ENCODE measurements at regions not wholly inside any gene's neighbourhood (a gene's known extent, or its start where the extent isn't known, plus 50 kb on each side); places are given as distances from the start of the nearest gene placed in this dataset.

- no peak overlapping the region for H3K4me3 ChIP-seq
- no peaks in the 10 kb centered on the region for H3K4me1 ChIP-seq
- no peak overlapping the region for H3K27ac ChIP-seq
- no peak for DNase-seq (ENCODE audit: low read depth in 1 of 2, low spot score in 1 of 2)
- WGBS (ENCODE audit: missing lambda C conversion rate) = 28% methylated on average over 5 of the region's 5 CpGs
- TF ChIP-seq TP53 (CRISPR knock-in tag; IDR thresholded peaks at IDR 0.05) = no peak
- no peak for TF ChIP-seq ZFP36 (IDR thresholded peaks at IDR 0.05; ENCODE audit: borderline replicate concordance, partially characterized antibody)
- TF ChIP-seq ESRRA (IDR thresholded peaks at IDR 0.05; ENCODE audit: borderline replicate concordance, low read length) = no peak
- no peak for TF ChIP-seq HES2 (IDR thresholded peaks at IDR 0.05)
- TF ChIP-seq, protein P1, sequence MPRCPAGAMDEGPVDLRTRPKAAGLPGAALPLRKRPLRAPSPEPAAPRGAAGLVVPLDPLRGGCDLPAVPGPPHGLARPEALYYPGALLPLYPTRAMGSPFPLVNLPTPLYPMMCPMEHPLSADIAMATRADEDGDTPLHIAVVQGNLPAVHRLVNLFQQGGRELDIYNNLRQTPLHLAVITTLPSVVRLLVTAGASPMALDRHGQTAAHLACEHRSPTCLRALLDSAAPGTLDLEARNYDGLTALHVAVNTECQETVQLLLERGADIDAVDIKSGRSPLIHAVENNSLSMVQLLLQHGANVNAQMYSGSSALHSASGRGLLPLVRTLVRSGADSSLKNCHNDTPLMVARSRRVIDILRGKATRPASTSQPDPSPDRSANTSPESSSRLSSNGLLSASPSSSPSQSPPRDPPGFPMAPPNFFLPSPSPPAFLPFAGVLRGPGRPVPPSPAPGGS (IDR thresholded peaks at IDR 0.05) = no peak
- no peak for TF ChIP-seq RAD21 (conservative IDR thresholded peaks at IDR 0.05 in 1 of 2, IDR thresholded peaks at IDR 0.05 in 1 of 2)
- TF ChIP-seq, protein P2, sequence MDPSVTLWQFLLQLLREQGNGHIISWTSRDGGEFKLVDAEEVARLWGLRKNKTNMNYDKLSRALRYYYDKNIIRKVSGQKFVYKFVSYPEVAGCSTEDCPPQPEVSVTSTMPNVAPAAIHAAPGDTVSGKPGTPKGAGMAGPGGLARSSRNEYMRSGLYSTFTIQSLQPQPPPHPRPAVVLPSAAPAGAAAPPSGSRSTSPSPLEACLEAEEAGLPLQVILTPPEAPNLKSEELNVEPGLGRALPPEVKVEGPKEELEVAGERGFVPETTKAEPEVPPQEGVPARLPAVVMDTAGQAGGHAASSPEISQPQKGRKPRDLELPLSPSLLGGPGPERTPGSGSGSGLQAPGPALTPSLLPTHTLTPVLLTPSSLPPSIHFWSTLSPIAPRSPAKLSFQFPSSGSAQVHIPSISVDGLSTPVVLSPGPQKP (IDR thresholded peaks at IDR 0.05; ENCODE audit: low read depth, low read length) = no peak
- TF ChIP-seq ZNF302 (CRISPR knock-in tag; IDR thresholded peaks at IDR 0.05) = no peak
- TF ChIP-seq CHD4 (IDR thresholded peaks at IDR 0.05; ENCODE audit: borderline replicate concordance) = no peak
- no peak for TF ChIP-seq JUNB (IDR thresholded peaks at IDR 0.05)
- TF ChIP-seq MYC (IDR thresholded peaks at IDR 0.05; ENCODE audit: borderline replicate concordance, low read length) = no peak
- TF ChIP-seq, protein P3, sequence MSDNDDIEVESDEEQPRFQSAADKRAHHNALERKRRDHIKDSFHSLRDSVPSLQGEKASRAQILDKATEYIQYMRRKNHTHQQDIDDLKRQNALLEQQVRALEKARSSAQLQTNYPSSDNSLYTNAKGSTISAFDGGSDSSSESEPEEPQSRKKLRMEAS (IDR thresholded peaks at IDR 0.05) = no peak
- no peak for ATAC-seq
- FAIRE-seq = no peak
- ChIA-PET CTCF (no interaction called here), POLR2A (no interaction called here)
- H3K4me2 ChIP-seq = no peak overlapping the region
- H3K9me3 ChIP-seq = no peaks in the 10 kb centered on the region
Observed at GRCh38 chr4:44554768-44555167, 96.7 kb downstream of the YIPF7 start.

DNA sequence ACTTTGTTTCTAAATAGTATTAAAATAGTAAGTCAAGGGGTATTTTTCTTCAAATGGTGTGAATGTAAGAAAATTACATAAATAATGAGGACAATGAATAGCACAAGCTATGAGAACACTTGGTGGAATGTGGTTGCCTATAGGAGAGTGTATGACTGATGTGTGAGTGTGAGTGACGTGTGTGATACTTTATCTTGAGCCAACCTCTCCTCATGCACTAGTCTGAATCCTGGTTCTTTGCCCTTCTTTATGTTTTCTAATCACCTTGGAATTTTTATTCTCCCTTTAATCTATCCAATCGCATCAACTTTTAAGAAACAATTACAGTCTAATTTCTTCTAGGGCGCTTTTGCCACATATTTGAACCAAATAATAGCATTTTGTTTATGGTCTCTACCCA is 98.2 kb downstream of the YIPF7 start:
- no peaks in the 10 kb centered on the region for H3K4me1 ChIP-seq
- FAIRE-seq (no peak), ATAC-seq (no peak), DNase-seq (ENCODE audit: low read depth in 1 of 2, low spot score in 1 of 2) (no peak)
- no peak overlapping the region for H3K4me3 ChIP-seq
- WGBS (ENCODE audit: missing lambda C conversion rate) = 1% methylated on average over 3 of the region's 3 CpGs
- POLR2A ChIA-PET = no interaction called here
- no peak overlapping the region for H3K4me2 ChIP-seq
- no peak overlapping the region for H3K27ac ChIP-seq
- no peak for TF ChIP-seq CEBPB (IDR thresholded peaks at IDR 0.05)
- TF ChIP-seq FOSB (CRISPR knock-in tag; IDR thresholded peaks at IDR 0.05) = no peak
- TF ChIP-seq, protein P4, sequence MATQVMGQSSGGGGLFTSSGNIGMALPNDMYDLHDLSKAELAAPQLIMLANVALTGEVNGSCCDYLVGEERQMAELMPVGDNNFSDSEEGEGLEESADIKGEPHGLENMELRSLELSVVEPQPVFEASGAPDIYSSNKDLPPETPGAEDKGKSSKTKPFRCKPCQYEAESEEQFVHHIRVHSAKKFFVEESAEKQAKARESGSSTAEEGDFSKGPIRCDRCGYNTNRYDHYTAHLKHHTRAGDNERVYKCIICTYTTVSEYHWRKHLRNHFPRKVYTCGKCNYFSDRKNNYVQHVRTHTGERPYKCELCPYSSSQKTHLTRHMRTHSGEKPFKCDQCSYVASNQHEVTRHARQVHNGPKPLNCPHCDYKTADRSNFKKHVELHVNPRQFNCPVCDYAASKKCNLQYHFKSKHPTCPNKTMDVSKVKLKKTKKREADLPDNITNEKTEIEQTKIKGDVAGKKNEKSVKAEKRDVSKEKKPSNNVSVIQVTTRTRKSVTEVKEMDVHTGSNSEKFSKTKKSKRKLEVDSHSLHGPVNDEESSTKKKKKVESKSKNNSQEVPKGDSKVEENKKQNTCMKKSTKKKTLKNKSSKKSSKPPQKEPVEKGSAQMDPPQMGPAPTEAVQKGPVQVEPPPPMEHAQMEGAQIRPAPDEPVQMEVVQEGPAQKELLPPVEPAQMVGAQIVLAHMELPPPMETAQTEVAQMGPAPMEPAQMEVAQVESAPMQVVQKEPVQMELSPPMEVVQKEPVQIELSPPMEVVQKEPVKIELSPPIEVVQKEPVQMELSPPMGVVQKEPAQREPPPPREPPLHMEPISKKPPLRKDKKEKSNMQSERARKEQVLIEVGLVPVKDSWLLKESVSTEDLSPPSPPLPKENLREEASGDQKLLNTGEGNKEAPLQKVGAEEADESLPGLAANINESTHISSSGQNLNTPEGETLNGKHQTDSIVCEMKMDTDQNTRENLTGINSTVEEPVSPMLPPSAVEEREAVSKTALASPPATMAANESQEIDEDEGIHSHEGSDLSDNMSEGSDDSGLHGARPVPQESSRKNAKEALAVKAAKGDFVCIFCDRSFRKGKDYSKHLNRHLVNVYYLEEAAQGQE (IDR thresholded peaks at IDR 0.05) = no peak
- no peak for TF ChIP-seq SMC3 (IDR thresholded peaks at IDR 0.05)
- no peak for TF ChIP-seq MAFK (IDR thresholded peaks at IDR 0.05; ENCODE audit: partially characterized antibody)
- no peak for TF ChIP-seq SREBF2 (IDR thresholded peaks at IDR 0.05)
- no peak for TF ChIP-seq PBX3 (IDR thresholded peaks at IDR 0.05)
- TF ChIP-seq KDM5A (IDR thresholded peaks at IDR 0.05) = no peak
- no peak for TF ChIP-seq TP53 (CRISPR knock-in tag; IDR thresholded peaks at IDR 0.05)
- no peak for TF ChIP-seq RARB (CRISPR knock-in tag; IDR thresholded peaks at IDR 0.05)
- TF ChIP-seq ZNF302 (CRISPR knock-in tag; IDR thresholded peaks at IDR 0.05) = no peak
- no peak for TF ChIP-seq RAD21 (conservative IDR thresholded peaks at IDR 0.05 in 1 of 2, IDR thresholded peaks at IDR 0.05 in 1 of 2)
- TF ChIP-seq RFX5 (IDR thresholded peaks at IDR 0.05) = no peak
- CTCF ChIA-PET = no interaction called here
- no peaks in the 10 kb centered on the region for H3K9me3 ChIP-seq

All from A549 (cell line).